H1 (cell line): ENCODE measurements at regions not wholly inside any gene's neighbourhood (a gene's known extent, or its start where the extent isn't known, plus 50 kb on each side); places are given as distances from the start of the nearest gene placed in this dataset.

Source experiments
- CHD2 ChIP-seq: IDR thresholded peaks from 2 replicates; pipeline ENCODE4 v1.6.1; 2012; ENCODE audit warnings: low read length, improper control_type of control experiment
- EP300 ChIP-seq, 2 experiments: IDR thresholded peaks; 1 replicate in 1 of 2; 2 replicates in 1 of 2; pipeline ENCODE4 v1.6.1; 2011 to 2012; ENCODE audit warnings: low read depth in 2 of 2, low read length in 2 of 2, mild to moderate bottlenecking in 2 of 2, borderline replicate concordance in 1 of 2, inconsistent platforms in 1 of 2, moderate library complexity in 1 of 2
- JUND ChIP-seq: IDR thresholded peaks from 2 replicates; pipeline ENCODE4 v1.6.1; 2011; ENCODE audit warnings: mild to moderate bottlenecking, improper control_type of control experiment, low read length
- KDM1A ChIP-seq: fragments of 200-600, 300-600 bp; sonication (generic); IDR thresholded peaks from 2 replicates; pipeline ENCODE4 v1.7.1; 2016; ENCODE audit warnings: mild to moderate bottlenecking, low read length, borderline replicate concordance
- POLR2A ChIP-seq, 2 experiments: IDR thresholded peaks; 1 replicate in 1 of 2; 2 replicates in 1 of 2; pipeline ENCODE4 v1.6.1; 2011; ENCODE audit warnings: low read depth in 2 of 2, low read length in 2 of 2, mild to moderate bottlenecking in 2 of 2; ENCODE audit errors: control extremely low read depth in 1 of 2
- RAD21 ChIP-seq, 2 experiments: IDR thresholded peaks in 1 of 2; conservative IDR thresholded peaks in 1 of 2; 2 replicates each; pipeline ENCODE4 v1.6.1; 2011; ENCODE audit warnings: low read depth in 2 of 2, low read length in 2 of 2, improper control_type of control experiment in 1 of 2, inconsistent platforms in 1 of 2, mild to moderate bottlenecking in 1 of 2, moderate library complexity in 1 of 2
- RNF2 ChIP-seq: fragments of 200-900, 300-1000 bp; sonication (generic); IDR thresholded peaks from 2 replicates; pipeline ENCODE4 v1.7.1; 2016; ENCODE audit warnings: borderline replicate concordance, low read depth, mild to moderate bottlenecking, antibody characterized with exemption, low read length; ENCODE audit not compliant: poor library complexity, severe bottlenecking; ENCODE audit errors: missing control alignments
- SUZ12 ChIP-seq: fragments of 200-600 bp; sonication (generic); IDR thresholded peaks from 2 replicates; pipeline ENCODE4 v1.6.1; 2012; ENCODE audit warnings: mild to moderate bottlenecking, inconsistent platforms, low read length, moderate library complexity, mixed read lengths
- TAF1 ChIP-seq: IDR thresholded peaks from 2 replicates; pipeline ENCODE4 v1.6.1; 2011; ENCODE audit warnings: mild to moderate bottlenecking, low read depth, low read length
- TF ChIP-seq, protein P1 (sequence below): IDR thresholded peaks from 2 replicates; pipeline ENCODE4 v1.6.1; 2012; ENCODE audit warnings: low read length, inconsistent platforms
- TF ChIP-seq, protein P2 (sequence below), 3 experiments: IDR thresholded peaks; 1 replicate in 2 of 3; 2 replicates in 1 of 3; pipeline versions ENCODE4 v1.5.1 to v1.6.1; 2011; ENCODE audit warnings: low read length in 3 of 3, mild to moderate bottlenecking in 3 of 3, inconsistent platforms in 2 of 3, low read depth in 1 of 3, moderate library complexity in 1 of 3; ENCODE audit not compliant: insufficient read depth in 1 of 3; ENCODE audit errors: control extremely low read depth in 1 of 3
- TF ChIP-seq, protein P3 (sequence below): IDR thresholded peaks from 2 replicates; pipeline ENCODE4 v1.6.1; 2012; ENCODE audit warnings: inconsistent platforms

DNA sequence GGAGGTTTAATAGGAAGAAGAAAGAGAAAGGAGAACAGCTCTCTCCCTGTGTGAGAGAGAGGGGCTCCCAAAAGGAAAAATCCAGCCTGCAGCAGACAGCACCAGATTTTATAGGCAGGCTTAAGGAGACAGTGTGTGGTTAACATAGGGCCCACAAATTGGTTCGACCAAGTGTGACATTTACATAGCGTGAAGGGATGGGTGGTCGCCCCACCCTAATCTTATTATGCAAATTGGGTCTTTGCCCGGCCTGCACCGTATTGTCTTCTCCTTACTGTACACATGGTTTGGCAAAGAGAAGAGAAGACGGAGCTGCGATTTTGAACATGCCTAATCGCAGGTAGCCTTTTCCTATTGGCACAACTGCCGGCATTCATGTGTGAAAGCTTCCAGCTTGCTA, 756.3 kb downstream of the NXPH1 start:
- TF ChIP-seq, protein P1, sequence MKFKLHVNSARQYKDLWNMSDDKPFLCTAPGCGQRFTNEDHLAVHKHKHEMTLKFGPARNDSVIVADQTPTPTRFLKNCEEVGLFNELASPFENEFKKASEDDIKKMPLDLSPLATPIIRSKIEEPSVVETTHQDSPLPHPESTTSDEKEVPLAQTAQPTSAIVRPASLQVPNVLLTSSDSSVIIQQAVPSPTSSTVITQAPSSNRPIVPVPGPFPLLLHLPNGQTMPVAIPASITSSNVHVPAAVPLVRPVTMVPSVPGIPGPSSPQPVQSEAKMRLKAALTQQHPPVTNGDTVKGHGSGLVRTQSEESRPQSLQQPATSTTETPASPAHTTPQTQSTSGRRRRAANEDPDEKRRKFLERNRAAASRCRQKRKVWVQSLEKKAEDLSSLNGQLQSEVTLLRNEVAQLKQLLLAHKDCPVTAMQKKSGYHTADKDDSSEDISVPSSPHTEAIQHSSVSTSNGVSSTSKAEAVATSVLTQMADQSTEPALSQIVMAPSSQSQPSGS, result no peak
- TF ChIP-seq RAD21 (IDR thresholded peaks at IDR 0.05 in 1 of 2, conservative IDR thresholded peaks at IDR 0.05 in 1 of 2; ENCODE audit: low read depth in 2 of 2, low read length in 2 of 2) (no peak), SUZ12 (no peak), KDM1A (no peak), RNF2 (no peak), POLR2A (IDR thresholded peaks at IDR 0.05; ENCODE audit: control extremely low read depth in 1 of 2, low read depth in 2 of 2, low read length in 2 of 2) (no peak), JUND (no peak), TAF1 (no peak), CHD2 (no peak), EP300 (IDR thresholded peaks at IDR 0.05; ENCODE audit: borderline replicate concordance in 1 of 2, low read depth in 2 of 2, low read length in 2 of 2) (no peak)
- TF ChIP-seq, protein P2, sequence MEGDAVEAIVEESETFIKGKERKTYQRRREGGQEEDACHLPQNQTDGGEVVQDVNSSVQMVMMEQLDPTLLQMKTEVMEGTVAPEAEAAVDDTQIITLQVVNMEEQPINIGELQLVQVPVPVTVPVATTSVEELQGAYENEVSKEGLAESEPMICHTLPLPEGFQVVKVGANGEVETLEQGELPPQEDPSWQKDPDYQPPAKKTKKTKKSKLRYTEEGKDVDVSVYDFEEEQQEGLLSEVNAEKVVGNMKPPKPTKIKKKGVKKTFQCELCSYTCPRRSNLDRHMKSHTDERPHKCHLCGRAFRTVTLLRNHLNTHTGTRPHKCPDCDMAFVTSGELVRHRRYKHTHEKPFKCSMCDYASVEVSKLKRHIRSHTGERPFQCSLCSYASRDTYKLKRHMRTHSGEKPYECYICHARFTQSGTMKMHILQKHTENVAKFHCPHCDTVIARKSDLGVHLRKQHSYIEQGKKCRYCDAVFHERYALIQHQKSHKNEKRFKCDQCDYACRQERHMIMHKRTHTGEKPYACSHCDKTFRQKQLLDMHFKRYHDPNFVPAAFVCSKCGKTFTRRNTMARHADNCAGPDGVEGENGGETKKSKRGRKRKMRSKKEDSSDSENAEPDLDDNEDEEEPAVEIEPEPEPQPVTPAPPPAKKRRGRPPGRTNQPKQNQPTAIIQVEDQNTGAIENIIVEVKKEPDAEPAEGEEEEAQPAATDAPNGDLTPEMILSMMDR (IDR thresholded peaks at IDR 0.05; ENCODE audit: control extremely low read depth in 1 of 3, insufficient read depth in 1 of 3, low read depth in 1 of 3, low read length in 3 of 3), result no peak
- TF ChIP-seq, protein P3, sequence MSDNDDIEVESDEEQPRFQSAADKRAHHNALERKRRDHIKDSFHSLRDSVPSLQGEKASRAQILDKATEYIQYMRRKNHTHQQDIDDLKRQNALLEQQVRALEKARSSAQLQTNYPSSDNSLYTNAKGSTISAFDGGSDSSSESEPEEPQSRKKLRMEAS, result no peak
